ENCODE measurements at regions not wholly inside any gene's neighbourhood (a gene's known extent, or its start where the extent isn't known, plus 50 kb on each side); places are given as distances from the start of the nearest gene placed in this dataset.

DNA sequence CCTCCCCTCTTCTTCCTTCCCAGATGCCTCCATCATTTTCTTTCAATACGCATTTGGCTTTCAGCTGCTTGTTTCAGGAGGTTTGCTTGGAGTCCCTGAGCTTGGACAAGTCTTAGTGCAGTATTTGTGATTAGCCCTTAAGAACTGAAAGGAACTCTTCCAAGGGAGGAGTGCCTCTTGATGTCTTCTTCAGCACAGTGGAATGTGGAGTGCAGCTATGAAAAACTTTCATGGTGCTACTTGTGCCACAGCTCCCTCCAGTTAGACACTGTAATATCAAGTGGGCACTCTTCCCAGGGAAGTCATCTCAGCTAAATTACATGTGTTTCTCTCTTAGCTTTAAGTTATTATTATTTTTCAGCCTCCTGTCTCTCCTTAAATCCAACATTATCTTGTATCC, 173.1 kb downstream of the NECTIN3 start:
- no peak for DNase-seq

DNA sequence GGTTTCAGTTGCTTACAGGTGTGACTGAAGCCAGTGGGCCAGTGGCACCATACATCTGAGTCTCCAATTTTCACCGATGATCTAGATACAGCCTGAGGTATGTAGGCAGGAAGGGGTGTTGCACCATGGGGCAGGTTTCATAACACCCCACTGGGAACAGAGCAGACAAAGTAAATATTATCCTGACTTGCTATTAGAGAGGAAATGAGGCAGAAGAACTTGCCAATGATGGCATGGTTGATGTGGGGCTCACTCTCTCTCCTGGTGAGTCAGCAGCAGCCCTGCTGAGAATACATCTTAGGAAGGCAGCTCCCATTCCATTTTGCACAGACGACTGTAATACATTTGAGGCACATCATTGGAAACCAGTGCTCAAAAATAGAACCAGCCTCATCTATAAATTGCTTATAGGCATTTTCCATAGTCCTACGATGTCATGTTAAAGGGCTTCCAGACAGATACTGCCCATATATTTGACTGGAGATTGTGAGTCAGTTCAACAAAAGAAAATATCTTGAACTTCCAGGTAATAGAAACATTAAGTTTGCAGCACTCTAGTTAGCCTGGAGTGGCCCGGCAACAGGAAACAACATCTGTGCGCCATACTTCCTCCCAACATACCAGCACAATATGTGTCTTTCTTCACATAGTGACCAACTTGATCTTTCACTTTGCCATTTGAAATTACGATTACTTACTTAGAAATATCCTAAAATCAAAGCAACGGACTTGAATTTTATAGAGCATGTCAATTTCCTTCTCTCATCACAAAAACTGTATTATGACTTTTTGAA, 175.5 kb downstream of the NECTIN3 start:
- DNase-seq: no peak

DNA sequence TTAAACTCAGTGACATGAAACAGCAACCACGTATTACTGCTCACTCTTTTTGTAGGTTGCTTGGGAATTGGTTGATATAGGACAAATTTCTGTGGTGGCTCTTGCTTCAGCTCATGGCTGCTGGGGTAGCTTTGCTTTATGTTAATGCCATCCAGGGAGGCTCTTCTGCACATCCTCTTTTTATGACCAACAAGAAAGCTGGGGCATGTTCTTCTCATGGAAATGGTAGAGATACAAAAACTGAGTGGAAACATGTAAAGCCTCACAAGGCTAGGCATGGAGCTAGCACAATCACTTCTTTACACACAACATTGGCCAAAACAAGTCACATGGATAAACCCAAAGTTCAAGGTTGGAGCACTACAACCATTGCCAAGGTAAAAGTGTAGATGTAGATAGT, 176.8 kb downstream of the NECTIN3 start:
- no peak for DNase-seq

DNA sequence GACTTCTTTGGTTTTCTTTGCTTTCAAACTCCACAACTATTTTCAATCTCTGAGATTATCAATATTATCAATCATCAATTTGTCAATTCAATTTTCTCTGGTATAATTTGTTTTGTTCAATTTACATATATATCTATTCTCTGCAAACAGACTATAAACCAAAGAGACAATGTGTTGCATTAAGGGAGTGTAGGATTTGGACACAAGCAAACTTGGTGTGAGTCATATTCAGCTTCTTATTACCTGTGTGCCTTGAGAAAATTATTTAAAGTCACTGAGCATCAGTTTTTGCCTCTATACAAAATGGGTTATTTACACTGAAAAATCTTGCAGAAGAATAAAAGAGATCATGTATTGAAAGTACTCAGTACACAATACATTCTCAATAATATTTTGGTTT, 177.8 kb downstream of the NECTIN3 start:
- DNase-seq: no peak

DNA sequence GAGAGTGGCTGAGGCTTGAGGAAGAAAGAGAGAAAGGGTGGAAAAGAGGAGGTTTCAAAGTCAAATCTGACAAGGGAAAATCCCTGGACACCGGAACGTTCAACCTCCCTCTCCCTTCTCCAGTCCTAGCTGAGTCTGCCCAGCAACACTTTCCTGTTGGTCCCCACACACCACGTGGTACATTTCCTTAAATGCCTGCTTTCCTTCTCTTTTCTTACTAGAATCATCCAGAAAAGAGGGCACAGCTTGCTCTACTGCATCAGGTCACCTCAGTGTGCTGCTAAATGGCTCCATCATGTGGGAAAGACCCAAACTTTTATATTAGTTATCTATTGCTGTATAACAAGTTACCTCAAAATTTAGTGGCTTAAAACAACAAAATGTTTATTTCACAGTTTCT, 181.2 kb downstream of the NECTIN3 start:
- DNase-seq: no peak

DNA sequence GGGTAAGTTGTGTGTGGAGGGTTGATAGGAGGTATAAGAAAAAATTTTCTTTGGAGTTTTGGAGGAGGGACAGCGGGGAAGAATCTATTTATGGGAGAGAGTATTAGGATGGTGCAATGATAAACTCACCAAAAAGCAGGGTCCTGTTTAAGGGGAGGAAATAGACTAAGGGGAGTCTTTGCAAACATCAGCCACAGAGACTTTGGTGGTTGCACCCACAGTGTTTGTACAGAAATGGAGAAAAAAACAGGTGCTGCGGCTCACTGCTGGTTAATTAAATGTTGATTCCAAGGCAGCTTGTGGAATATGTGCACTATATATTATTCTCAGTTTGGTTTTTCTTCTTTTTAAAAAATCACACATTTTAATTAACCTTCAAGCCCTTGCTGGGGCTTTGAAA, 182.1 kb downstream of the NECTIN3 start:
- DNase-seq: no peak

DNA sequence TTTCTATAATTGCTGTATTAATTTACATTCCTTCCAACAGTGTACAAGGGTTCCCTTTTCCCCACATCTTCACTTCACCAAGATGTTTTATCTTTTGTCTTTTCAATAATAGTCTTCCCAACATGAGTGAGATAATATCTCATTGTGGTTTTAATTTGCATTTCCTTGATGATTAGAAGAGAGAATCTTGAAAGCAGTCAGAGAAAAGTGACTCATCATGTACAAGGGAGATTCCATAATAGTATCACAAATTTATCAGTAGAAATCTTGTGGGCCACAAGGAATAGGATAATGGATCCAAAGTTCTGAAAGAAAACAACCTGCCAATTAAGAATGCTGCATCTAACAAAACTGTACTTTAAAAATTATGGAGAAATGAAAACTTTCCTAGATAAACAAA, 189.3 kb downstream of the NECTIN3 start:
- DNase-seq: no peak

DNA sequence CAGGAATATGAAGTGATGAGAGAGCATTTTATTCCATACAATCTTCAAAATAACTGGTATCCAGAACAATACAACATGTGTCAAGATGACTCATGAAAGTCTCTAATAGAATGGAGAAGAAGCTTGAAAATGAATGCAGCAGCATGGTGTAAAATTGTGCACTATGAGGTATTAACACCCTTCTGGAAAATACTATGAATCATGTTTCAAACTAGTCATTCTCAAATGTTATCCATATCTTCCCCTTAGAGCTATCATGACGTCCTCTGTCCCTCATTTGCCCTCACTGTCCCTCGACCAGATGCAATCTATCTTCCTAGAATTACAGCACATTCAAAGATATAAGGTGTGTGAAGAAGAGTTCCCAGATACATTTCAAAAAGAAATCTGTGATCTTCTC, 198.2 kb downstream of the NECTIN3 start:
- DNase-seq: no peak

DNA sequence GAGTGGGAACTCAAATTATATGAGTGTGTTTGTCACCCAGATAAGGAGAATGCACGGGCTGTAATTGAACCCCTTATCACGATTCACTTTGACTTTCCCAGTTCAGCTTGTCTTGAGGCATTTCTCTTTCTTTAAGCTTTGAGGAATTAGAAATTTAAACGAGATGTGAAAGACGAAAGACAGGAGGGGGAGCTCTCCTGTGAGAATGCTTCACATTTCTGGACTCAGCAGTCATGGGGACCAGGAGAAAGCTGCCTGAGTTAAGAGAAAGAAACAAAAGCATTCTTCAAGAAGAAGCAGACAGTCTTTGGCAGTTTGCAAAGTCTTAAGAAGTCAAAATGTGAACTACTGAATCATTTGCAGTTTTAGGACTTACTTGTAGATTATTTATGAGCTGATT, 205.6 kb downstream of the NECTIN3 start:
- no peak for DNase-seq

DNA sequence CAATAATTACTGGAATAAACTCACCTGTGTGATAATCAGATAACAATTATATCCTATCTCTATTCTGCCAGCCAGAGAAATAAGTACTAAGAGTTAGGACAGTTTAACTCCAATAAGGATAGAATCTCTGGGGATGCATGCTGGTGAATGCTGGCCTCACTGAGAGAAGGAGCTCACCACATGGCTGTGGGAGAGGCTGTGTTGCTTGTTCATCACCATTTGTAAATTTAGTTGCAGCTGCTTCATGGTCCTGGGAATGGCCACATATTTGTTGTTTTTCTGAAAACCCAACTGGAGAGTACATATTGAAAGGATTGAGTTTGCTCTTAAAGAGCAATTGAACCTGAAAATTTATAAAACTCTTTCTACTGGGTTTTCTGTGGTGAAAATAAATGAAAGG, 207.3 kb downstream of the NECTIN3 start:
- DNase-seq: no peak

DNA sequence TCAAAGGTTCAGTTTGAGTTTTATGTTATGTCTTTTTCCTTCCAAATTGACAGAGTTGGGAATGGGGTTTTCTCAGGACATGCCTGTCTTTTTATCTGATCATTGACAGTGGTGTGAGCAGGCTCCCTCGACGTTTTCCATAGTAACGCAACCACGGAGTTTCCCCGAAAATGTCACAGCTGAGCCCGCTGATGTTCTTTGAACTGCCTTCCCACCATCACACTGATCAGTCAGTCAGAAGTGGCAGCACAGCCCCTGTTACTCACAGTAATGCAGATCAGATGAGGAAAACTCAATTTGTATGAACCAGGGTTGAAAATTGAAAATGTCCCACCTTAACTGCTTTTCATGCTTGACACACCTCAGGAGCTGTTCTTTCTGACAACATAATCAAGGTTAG, 210.4 kb downstream of the NECTIN3 start:
- peak; percentile 13 for DNase-seq

DNA sequence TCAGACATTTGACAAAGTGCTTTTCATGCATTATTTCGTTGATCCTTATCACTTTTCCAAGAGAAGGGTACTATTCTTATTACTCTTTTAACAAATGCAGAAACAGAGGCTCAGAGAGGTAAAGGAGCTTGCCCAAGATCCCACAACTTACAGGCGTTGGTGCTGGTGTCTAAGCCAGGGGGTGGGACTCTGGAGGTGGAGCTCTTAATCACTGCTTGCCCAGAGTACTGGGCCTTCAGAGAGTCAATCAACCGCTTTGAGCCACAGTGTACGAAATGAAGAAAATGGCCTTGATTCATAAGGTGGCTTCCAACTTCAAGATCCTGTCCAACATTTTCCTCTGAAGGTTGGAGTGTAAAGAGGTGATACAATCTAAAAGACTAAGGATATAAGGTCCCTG, 211.5 kb downstream of the NECTIN3 start:
- no peak for DNase-seq

DNA sequence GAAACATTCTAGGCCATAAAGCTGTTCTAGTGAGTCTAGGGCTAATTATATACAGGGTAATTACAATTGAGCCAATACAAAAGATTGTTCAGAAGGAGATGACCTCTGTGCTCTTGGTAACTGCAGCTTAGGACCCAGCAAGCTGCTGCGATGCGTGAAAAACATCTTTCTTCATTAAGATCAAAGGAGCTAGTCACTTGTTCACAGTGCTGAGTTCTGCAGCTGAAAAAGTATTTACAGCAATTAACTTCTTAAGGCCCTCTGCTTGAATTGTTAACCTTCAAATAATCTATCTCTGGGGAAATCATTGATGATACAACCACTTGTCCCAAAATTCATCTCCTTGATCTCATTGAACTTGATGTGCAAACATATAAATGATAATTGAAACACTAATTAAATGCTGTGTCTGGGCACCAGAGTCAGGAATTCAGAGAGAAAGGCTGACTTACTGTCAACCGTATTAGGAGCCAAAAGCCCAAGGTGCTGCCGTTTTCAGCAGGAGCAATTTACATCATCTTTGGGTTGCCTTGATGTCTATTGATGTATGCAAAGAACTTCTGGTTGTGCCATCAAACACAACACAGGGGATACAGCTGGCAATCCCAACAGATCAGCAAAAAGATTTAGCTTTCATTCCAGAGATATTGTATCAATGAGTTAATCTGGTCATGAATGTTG, 213.0 kb downstream of the NECTIN3 start:
- no peak for DNase-seq

DNA sequence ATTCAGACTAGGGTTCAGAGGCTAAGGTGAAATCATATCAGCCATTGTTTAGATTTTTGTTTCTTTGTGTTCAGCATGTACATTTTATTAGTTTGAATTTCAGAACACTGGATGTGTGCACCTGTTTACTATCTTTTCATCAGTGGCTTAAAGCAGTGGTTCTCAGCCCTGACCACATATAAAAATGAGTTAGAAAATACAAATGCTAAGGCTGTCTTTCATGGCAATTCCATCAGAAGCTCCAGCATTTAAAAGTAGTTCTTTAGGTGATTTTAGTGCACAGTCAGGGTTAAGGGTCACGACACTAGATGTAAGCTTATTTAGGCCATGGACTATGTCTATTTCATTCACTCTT, 213.5 kb downstream of the NECTIN3 start:
- DNase-seq: no peak

DNA sequence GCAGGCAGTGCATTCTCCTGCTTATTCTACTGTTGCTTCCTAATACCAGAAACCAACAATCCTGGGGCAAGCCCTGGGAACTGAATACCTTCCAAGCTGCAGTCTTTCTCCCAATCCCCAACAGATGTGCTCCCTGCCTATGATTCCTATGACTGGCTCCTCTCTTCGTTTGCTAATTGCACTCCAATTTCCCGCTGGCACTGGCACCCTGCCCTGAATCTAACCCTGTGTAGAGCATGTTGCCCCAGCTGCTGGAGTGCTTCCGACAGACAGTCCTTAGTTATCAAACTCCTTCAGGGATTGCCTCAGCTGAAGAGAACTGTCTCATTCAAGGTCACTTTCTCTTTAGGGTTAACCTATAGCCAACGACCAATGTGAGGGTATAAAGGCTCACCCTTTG, 214.1 kb downstream of the NECTIN3 start:
- no peak for DNase-seq

DNA sequence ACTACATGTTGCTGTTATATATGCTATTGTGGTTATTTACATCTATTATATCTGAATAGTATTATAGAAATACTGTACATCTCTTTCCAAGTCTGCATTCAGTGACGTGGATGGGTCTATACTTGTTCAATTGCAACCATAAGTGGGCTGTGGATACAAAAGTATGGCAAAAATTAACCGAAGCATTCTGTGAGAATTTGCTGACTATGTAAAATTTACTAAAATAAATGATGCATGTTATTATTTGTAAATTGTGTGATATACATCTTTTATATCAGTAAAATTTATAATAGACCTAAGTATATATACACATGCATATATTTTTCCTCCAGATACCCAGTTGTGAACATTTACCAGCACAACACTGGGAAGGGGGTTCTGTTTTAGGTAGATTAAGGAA, 215.1 kb downstream of the NECTIN3 start:
- no peak for DNase-seq

DNA sequence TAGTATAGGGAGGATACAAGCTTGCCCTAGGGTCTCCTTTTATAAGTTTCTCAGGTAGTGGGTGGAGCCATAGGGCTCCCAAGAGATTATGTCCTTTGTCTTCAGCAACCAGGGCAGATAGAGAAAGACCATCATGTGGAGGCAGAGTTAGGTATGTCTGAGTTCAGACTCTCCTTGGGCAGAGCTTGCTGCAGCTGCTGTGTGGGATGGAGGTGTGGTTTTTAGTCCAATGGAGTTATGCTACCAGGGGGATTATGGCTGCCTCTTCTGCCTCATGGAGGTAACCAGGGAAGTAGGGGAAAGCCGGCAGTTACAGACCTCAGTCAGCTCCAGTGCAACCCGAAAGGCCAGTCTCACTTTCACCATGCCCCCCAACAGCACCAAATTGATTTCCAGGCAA, 220.5 kb downstream of the NECTIN3 start:
- no peak for DNase-seq

DNA sequence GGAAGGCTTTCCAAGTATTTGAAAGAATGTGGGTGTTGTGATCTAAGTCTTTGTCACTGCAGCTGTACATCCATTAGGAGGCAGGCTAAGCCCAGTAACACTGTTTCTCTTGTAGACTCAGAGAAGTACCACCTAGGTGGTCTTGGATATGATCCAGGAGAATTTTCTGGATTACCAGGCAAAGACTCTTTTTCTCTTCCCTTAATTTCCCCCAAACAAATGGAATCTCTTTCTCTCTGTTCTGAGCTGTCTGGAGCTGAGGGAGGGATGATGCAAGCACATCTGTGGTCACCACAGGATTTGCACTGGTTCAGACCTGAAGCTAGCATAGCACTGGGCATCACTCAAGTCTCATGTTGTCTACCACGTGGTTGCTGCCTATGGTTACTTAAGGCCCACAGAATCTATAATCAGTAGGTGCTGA, 227.6 kb downstream of the NECTIN3 start:
- no peak for DNase-seq

DNA sequence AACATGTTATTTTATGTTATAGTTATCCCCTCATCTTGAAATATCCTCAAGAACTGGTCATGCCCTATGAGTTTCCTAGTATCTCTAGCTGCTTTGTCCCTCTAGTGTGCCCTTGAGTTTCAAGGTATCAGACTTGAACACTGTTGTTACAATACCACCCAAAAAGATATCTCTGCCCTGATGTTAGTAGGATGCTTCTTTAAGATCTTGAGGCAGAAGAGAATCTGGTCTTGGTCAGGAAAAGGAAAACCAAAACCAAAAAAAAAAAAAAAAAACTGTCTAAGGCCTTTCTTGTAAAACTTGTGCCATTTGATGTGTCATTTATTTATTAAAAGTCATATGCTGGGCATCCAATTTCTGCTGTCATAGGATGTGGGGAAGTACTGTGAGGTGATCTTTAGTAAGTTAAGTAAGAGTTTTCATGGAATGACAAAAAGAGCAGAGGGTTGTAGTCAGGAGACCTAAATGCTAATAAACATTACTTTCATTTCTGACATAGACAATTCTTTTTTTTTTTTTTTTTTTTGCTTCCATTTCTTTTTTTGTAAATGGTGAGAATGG, 229.7 kb downstream of the NECTIN3 start:
- no peak for DNase-seq

DNA sequence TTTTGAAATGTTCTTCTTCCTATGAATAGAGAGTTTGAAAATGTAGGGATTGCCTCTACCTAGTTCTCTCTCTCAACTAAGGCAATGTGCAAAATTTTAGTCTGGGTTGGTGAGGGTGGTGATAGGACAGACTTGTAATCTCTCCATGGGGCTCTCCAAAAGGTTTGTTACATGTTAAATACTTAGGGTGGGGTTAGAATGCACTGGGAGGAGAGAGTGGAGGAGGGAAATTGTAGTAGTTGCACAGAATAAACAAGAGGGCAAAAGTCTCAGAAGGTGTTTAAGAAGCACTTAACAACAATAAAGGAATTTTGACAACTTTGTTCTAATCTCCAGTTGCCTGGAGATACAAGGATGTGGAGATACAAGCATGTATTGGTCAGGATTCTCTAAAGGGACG, 230.4 kb downstream of the NECTIN3 start:
- DNase-seq: no peak

DNA sequence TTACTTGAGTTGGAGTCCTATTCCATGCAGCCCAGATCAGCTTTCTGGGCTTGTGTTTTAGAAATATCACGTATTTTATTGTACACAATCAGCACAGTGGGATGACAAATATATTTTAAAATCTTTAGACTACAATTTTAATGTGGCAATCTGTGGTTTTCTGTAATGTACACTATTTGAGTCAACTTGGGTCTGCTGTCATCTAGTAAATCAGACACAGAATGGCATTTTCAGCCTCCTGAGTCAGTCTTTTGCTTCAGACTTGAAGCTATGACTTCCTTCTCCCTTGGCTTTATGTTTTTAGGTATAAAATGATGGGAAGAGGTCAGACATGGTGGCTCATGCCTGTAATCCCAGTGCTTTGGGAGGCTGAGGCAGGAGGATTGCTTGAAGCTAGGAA, 232.1 kb downstream of the NECTIN3 start:
- DNase-seq: no peak

DNA sequence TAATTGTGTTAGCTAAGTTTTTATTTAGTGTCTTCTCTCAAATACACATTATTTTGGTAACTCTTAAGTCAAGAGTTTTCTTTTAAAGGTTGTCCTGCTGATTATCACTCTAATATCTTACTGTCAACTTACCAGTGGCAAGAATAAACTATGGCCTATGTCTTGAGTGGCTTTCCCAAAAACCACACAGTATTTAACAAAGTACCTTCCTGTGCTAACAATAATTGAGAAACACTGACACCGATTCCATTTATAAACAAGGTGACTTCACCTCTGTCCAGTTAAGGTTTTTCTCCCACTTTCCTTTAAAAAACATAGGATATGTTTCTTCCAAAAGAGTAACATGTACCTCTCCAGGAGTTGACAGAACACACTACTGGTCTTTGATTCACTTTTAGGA, 234.3 kb upstream of the CD96 start:
- no peak for DNase-seq

DNA sequence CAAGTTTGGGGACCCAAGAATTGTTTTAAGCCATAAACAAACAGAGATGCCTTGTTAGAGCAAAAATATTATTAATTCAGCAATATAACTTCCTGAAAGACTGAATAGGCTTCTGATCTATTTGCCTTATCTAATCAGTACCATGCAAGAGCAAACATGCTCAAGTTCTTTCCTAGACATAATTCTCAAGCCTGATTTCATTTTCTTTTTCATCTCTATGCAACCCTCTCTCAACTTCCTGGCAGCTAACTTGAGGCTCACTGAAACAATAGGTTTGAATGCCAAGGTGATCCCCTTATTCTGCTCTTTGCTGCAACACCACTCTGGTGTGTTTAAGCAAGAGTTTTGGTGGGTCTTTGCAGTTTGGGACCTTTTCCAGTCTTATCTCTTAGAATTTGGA, 230.9 kb upstream of the CD96 start:
- DNase-seq: no peak

DNA sequence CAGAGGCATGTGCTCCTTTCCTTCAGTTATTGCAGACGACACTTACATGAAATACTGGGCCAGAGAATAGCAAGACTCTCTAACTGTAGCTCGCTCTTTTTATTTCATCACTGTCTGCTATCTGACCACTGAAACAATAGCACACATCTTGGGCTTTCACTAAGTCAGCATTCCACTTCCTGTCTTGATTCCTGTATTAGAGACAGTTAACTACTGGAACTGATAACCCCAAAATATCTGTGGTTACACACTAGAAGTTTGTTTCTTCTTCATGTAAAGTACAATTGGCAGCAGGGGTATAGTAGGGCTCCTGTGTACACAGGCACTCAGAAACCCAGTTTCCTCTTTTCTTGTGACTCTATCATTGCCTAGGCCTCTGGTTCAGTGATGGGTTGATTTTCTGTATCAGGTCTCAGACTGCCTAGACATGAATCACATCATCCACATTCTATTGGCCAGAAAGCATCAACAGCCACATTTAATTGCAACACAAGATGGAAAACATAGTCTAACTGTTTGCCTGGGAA, 230.2 kb upstream of the CD96 start:
- DNase-seq: no peak
